Central memory CD8-positive, alpha-beta T cell (primary cell): ENCODE measurements at regions not wholly inside any gene's neighbourhood (a gene's known extent, or its start where the extent isn't known, plus 50 kb on each side); places are given as distances from the start of the nearest gene placed in this dataset.

Experiments
- ATAC-seq: fragments of 150-1000 bp; cut with Tn5 transposase; replicated peaks from 2 replicates; pipeline ENCODE4 v1.10.0; 2022; ENCODE audit warnings: mild to moderate bottlenecking, moderate FRiP score, moderate number of reproducible peaks; ENCODE audit not compliant: poor library complexity, severe bottlenecking; ENCODE audit errors: extremely low read depth
- DNase-seq, 2 donors: peaks; one replicate each; pipeline ENCODE4 v3.0.0; 2021; ENCODE audit warnings: low spot score in 2 of 2
- H3K27ac Mint-ChIP-seq: one replicate; pipeline ENCODE4 v1.8.0; 2022; ENCODE audit warnings: low read depth, mild to moderate bottlenecking, moderate library complexity, mixed read lengths
- H3K27me3 Mint-ChIP-seq: one replicate; pipeline ENCODE4 v1.8.0; 2022; ENCODE audit warnings: mixed read lengths
- H3K36me3 Mint-ChIP-seq: one replicate; pipeline ENCODE4 v1.8.0; 2022; ENCODE audit warnings: mild to moderate bottlenecking, moderate library complexity, mixed read lengths; ENCODE audit not compliant: insufficient read depth
- H3K4me1 Mint-ChIP-seq: one replicate; pipeline ENCODE4 v1.8.0; 2022; ENCODE audit warnings: mixed read lengths
- H3K4me3 Mint-ChIP-seq: one replicate; pipeline ENCODE4 v1.8.0; 2022; ENCODE audit warnings: mild to moderate bottlenecking, moderate library complexity, mixed read lengths
- H3K9me3 Mint-ChIP-seq: one replicate; pipeline ENCODE4 v1.8.0; 2022; ENCODE audit warnings: mixed read lengths

- ATAC-seq (no peak), DNase-seq (no peak)
- H3K4me1 Mint-ChIP-seq, result no peaks in the 10 kb centered on the region
- peaks cover 19% of the 10 kb centered on the region for H3K9me3 Mint-ChIP-seq
- no peak overlapping the region for H3K27ac Mint-ChIP-seq
- H3K4me3 Mint-ChIP-seq, result no peak overlapping the region
- H3K36me3 Mint-ChIP-seq, result no peaks in the 10 kb centered on the region
- H3K27me3 Mint-ChIP-seq, result no peaks in the 10 kb centered on the region
These were observed 558.3 kb upstream of the GCFC2 start for GRCh38 chr2:76268902-76269620.

DNA sequence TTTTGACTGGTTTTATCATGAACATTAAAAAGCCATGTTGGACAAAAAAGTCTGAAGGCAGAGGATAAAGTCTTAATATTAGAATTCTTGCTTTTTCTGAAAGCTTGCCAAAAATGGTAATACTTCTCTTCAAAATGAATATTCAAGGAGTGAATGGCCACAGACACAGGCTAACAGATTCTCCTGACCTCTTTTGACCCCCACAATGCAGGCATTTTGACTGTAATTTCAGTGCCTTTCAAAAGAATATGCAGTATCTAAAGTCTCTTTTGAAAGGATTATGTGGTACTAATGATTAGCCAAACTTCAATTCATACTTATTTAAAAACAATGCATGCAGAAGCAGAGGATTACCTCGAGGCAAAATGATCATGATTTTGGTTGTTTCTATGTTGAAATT, 557.8 kb upstream of the GCFC2 start:
- DNase-seq (no peak), ATAC-seq (no peak)
- Mint-ChIP-seq H3K27ac (no peak overlapping the region), H3K9me3 (peaks cover 19% of the 10 kb centered on the region), H3K4me3 (no peak overlapping the region), H3K27me3 (no peaks in the 10 kb centered on the region), H3K36me3 (no peaks in the 10 kb centered on the region), H3K4me1 (no peaks in the 10 kb centered on the region)

DNA sequence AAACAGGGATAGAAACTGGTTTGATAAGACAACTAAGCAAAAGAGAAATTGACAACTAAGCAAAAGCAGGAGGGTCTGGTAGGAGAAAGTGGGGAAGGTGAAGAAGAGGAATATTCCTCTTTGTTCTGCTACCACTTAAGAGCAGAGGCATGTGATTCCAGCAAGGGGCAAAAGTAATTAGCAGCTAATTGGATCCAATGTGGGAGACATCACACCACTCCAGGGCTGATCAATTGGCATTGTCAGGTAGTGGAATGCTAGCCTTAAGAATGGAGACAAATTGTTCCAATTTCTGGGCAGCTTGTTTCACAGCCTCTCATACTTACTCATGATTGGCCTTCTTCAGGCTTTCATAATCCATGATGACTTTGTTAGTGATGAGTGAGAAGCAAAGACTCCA, 547.1 kb upstream of the GCFC2 start:
- Mint-ChIP-seq H3K4me1 (no peaks in the 10 kb centered on the region), H3K27me3 (no peaks in the 10 kb centered on the region), H3K9me3 (no peaks in the 10 kb centered on the region), H3K4me3 (no peak overlapping the region), H3K36me3 (peaks cover 2% of the 10 kb centered on the region), H3K27ac (no peak overlapping the region)
- no peak for DNase-seq
- no peak for ATAC-seq

DNA sequence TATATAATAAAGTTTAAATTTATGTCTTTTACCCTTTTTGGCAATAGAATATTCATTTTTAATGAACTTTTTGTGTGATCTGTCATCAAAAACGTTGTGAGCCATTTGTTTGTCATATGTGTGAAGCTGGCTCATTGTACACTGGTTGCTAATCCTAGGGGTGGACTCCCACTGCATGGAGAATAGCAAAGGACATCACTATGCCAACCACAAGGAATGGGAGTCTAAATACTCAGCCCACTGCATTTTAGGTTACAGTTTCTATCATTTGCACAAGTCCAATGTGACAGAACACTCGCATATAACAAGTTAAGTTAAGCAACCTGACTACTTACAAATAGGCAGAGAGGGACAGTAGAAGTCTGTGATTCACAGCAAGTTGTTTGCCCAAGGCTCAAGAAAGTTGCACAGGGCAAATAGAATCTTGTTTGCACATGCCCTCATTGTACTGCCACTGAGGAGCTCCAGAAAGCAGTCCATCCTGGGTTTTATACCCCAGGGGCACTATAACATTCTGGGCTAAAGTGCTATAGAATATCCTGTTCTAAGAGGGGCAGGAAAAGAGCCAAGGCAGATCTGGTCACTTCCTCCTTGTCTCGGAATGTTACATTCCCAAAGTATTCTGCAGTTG, 545.9 kb upstream of the GCFC2 start:
- H3K9me3 Mint-ChIP-seq, result no peaks in the 10 kb centered on the region
- ATAC-seq (no peak), DNase-seq (no peak)
- H3K36me3 Mint-ChIP-seq, result peaks cover 2% of the 10 kb centered on the region
- H3K4me1 Mint-ChIP-seq, result no peaks in the 10 kb centered on the region
- H3K27ac Mint-ChIP-seq, result no peak overlapping the region
- no peak overlapping the region for H3K4me3 Mint-ChIP-seq
- no peaks in the 10 kb centered on the region for H3K27me3 Mint-ChIP-seq

DNA sequence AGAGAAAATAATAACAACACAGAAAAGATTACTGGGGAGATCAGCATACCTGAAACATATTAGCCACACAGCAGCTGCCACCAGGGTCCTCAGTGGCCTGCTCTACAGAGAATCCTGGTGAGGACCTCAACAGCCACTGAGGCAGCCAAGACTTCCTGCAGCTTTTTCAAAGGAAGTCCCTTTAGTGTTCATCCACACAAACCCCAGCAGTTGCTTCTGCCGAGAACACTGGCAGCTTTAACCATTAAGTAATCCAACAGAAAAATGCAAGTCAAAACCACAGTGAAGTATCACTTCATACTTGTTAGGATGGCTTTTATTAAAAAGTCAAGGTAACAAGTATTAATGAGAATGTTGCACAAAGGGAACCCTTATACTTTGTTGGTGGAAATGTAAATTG, 542.0 kb upstream of the GCFC2 start:
- no peaks in the 10 kb centered on the region for H3K4me1 Mint-ChIP-seq
- H3K27ac Mint-ChIP-seq, result no peak overlapping the region
- no peak for DNase-seq
- peaks cover 7% of the 10 kb centered on the region for H3K9me3 Mint-ChIP-seq
- no peak overlapping the region for H3K4me3 Mint-ChIP-seq
- H3K36me3 Mint-ChIP-seq, result peaks cover 2% of the 10 kb centered on the region
- no peaks in the 10 kb centered on the region for H3K27me3 Mint-ChIP-seq
- no peak for ATAC-seq

DNA sequence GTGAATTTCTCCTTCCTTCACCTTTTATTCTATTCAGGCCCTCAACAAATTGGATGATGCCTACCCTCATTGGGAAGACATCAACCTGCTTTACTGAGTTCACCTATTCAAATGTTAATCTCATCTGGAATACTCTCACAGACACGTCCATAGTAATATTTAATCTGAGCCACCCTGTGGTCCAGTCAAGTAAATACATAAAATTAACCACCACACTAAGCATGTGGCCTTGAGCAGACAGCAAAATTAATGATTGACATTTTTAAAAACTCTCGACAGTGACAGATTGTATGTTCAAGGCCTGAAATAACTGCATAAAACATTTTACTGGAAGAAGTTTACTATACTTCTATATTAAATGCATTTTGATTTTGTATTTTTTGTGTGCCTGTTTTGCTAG, 540.6 kb upstream of the GCFC2 start:
- H3K27ac Mint-ChIP-seq, result no peak overlapping the region
- H3K27me3 Mint-ChIP-seq, result no peaks in the 10 kb centered on the region
- no peaks in the 10 kb centered on the region for H3K4me1 Mint-ChIP-seq
- peaks cover 7% of the 10 kb centered on the region for H3K9me3 Mint-ChIP-seq
- H3K36me3 Mint-ChIP-seq, result peaks cover 2% of the 10 kb centered on the region
- ATAC-seq, result no peak
- DNase-seq, result no peak
- no peak overlapping the region for H3K4me3 Mint-ChIP-seq

DNA sequence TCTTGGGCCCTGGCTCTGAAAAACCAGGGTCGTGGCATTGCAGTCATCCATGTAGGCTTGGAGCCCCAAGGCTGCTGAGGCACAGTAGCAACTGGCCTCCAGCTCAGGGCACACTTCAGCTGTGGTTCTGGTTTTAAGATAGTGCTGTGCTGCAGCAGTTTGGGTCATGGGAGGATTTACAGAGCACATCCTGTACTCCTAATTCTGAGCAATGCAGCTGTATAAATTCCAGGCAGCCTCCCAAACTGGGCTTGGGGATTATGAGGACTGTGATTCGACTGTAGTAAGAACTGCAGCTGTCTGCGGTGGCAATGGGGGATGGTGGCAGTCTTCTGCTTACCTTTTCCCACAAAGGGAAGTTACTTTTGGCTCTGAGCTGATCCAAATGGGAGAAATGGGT, 536.3 kb upstream of the GCFC2 start:
- DNase-seq, result no peak
- Mint-ChIP-seq H3K9me3 (peaks cover 10% of the 10 kb centered on the region), H3K27me3 (no peaks in the 10 kb centered on the region), H3K36me3 (no peaks in the 10 kb centered on the region), H3K4me3 (no peak overlapping the region), H3K27ac (no peak overlapping the region), H3K4me1 (no peaks in the 10 kb centered on the region)
- no peak for ATAC-seq

GRCh38 chr2:76211991-76212985, 501.6 kb upstream of the GCFC2 start:
- DNase-seq, result no peak

GRCh38 chr2:76210551-76210950, 499.8 kb upstream of the GCFC2 start:
- no peaks in the 10 kb centered on the region for H3K4me1 Mint-ChIP-seq
- no peaks in the 10 kb centered on the region for H3K36me3 Mint-ChIP-seq
- no peak overlapping the region for H3K4me3 Mint-ChIP-seq
- H3K9me3 Mint-ChIP-seq, result peaks cover 25% of the 10 kb centered on the region
- DNase-seq (no peak), ATAC-seq (no peak)
- no peaks in the 10 kb centered on the region for H3K27me3 Mint-ChIP-seq
- no peak overlapping the region for H3K27ac Mint-ChIP-seq

More at GRCh38 chr2:76211991-76212985, 501.6 kb upstream of the GCFC2 start:
- ATAC-seq, result no peak
- Mint-ChIP-seq H3K27ac (no peak overlapping the region), H3K4me1 (no peaks in the 10 kb centered on the region), H3K36me3 (no peaks in the 10 kb centered on the region), H3K27me3 (no peaks in the 10 kb centered on the region), H3K9me3 (peaks cover 25% of the 10 kb centered on the region), H3K4me3 (no peak overlapping the region)

DNA sequence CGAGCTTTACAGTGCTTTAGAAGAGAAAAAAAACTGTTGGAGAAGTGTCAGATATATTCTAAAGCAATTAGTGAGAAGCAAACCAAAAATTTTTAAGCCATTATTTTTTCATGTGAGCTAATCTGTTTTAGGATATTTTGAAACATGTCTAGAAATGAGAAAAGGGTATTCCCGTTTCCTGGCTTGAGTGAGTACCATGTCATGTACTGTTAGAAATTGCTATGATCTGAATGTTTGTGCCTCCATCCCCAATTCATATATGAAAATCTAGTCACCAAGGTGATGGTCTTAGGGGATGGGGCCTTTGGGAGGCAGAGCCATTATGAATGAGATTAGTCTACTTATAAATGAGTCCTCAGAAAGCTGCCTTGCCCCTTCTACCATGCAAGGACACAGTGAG, 493.3 kb upstream of the GCFC2 start:
- no peak overlapping the region for H3K27ac Mint-ChIP-seq
- H3K27me3 Mint-ChIP-seq, result no peaks in the 10 kb centered on the region
- H3K4me1 Mint-ChIP-seq, result no peaks in the 10 kb centered on the region
- no peak for ATAC-seq
- no peak overlapping the region for H3K4me3 Mint-ChIP-seq
- peaks cover 4% of the 10 kb centered on the region for H3K9me3 Mint-ChIP-seq
- DNase-seq, result no peak
- no peaks in the 10 kb centered on the region for H3K36me3 Mint-ChIP-seq

- H3K4me1 Mint-ChIP-seq, result no peaks in the 10 kb centered on the region
- no peak overlapping the region for H3K27ac Mint-ChIP-seq
- H3K27me3 Mint-ChIP-seq, result no peaks in the 10 kb centered on the region
- ATAC-seq (no peak), DNase-seq (no peak)
- no peaks in the 10 kb centered on the region for H3K36me3 Mint-ChIP-seq
- peaks cover 3% of the 10 kb centered on the region for H3K9me3 Mint-ChIP-seq
- H3K4me3 Mint-ChIP-seq, result no peak overlapping the region
These were observed 492.2 kb upstream of the GCFC2 start for GRCh38 chr2:76202866-76203265.

GRCh38 chr2:76197842-76198448, 487.2 kb upstream of the GCFC2 start:
- no peak overlapping the region for H3K4me3 Mint-ChIP-seq
- H3K36me3 Mint-ChIP-seq, result no peaks in the 10 kb centered on the region
- DNase-seq, result no peak
- H3K27ac Mint-ChIP-seq, result no peak overlapping the region
- ATAC-seq, result no peak
- no peaks in the 10 kb centered on the region for H3K27me3 Mint-ChIP-seq
- peaks cover 5% of the 10 kb centered on the region for H3K9me3 Mint-ChIP-seq
- H3K4me1 Mint-ChIP-seq, result no peaks in the 10 kb centered on the region
